HepG2 (cell line): ENCODE measurements at regions not wholly inside any gene's neighbourhood (a gene's known extent, or its start where the extent isn't known, plus 50 kb on each side); places are given as distances from the start of the nearest gene placed in this dataset.

Experiments used
- ATAC-seq: fragments of 200-7000 bp; cut with Tn5 transposase; 3 replicates; pipeline ENCODE4 v1.9.1; 2020; ENCODE audit warnings: mild to moderate bottlenecking, moderate library complexity
- BruUV-seq: library from RNA; stranded (reverse); fragments of 400-500 nt; replicated peaks from 2 replicates; lab custom pipeline; 2021; lab: Mats Ljungman, UMichigan
- CTCF ChIA-PET: fragments of 300-600 bp; formaldehyde crosslinking; extraction: SDS; loops from one replicate; lab custom pipeline; 2021; ENCODE audit warnings: low total read pairs, inconsistent platforms, low intra/inter-chr PET ratio; lab: Yijun Ruan, JAX
- POLR2A ChIA-PET: fragments of 350-600 bp; sonication (Branson Sonifier 250); formaldehyde crosslinking; loops from one replicate; lab custom pipeline; 2020; ENCODE audit warnings: antibody characterized with exemption, inconsistent platforms; lab: Yijun Ruan, JAX
- DNase-seq: peaks from one replicate; pipeline ENCODE4 v3.0.0-alpha.2; 2015; ENCODE audit warnings: low spot score
- FAIRE-seq: peaks from 3 replicates; lab custom pipeline; 2011; peaks lifted over from hg19 to GRCh38; lab: Jason Lieb, UNC
- H2AFZ ChIP-seq: one replicate; pipeline ENCODE4 v1.6.1; 2011; ENCODE audit warnings: low read length, inconsistent platforms
- H3K27ac ChIP-seq: fragments of 300-600 bp; 3 replicates; pipeline ENCODE4 v1.8.0; 2011; ENCODE audit warnings: mixed run types, mild to moderate bottlenecking, mixed read lengths, low read length, inconsistent platforms; ENCODE audit not compliant: insufficient read depth; ENCODE audit errors: extremely low read length
- H3K27me3 ChIP-seq, 2 experiments: fragments of 200-600 bp in 1 of 2; 2 replicates in 1 of 2; 3 replicates in 1 of 2; pipeline versions ENCODE4 v1.6.0 to v1.8.0; 2011; ENCODE audit warnings: low read length in 2 of 2, mild to moderate bottlenecking in 2 of 2, moderate library complexity in 2 of 2, inconsistent platforms in 1 of 2; ENCODE audit not compliant: insufficient read depth in 2 of 2, control insufficient read depth in 1 of 2
- H3K36me3 ChIP-seq, 2 experiments: fragments of 200-600 bp in 1 of 2; replicated peaks in 1 of 2; 2 replicates in 1 of 2; 3 replicates in 1 of 2; pipeline versions ENCODE4 v1.5.1 to v1.8.0; 2011; ENCODE audit warnings: low read length in 2 of 2, inconsistent platforms in 1 of 2; ENCODE audit not compliant: insufficient read depth in 2 of 2, control insufficient read depth in 1 of 2
- H3K4me1 ChIP-seq: 2 replicates; pipeline ENCODE4 v1.5.1; 2012; ENCODE audit warnings: low read length, inconsistent platforms; ENCODE audit not compliant: insufficient read depth
- H3K4me2 ChIP-seq: 2 replicates; pipeline ENCODE4 v1.6.0; 2011; ENCODE audit warnings: low read depth, low read length, inconsistent platforms
- H3K4me3 ChIP-seq, 3 experiments: fragments of 200-600 bp in 1 of 3; sonication (generic), shearing (Covaris generic) in 1 of 3; replicated peaks in 1 of 3; 2 replicates each; pipeline ENCODE4 v1.5.1; 2011 to 2016; ENCODE audit warnings: low read length in 3 of 3, inconsistent platforms in 2 of 3, low read depth in 2 of 3, mild to moderate bottlenecking in 2 of 3, control low read depth in 1 of 3, mixed read lengths in 1 of 3; ENCODE audit not compliant: insufficient read depth in 1 of 3
- H3K79me2 ChIP-seq: one replicate; pipeline ENCODE4 v1.6.1; 2011; ENCODE audit warnings: low read length, inconsistent platforms; ENCODE audit not compliant: insufficient read depth
- H3K9ac ChIP-seq: 2 replicates; pipeline ENCODE4 v1.6.0; 2011; ENCODE audit warnings: mild to moderate bottlenecking, low read depth, low read length, inconsistent platforms; ENCODE audit not compliant: insufficient read depth
- H3K9me3 ChIP-seq: 2 replicates; pipeline ENCODE4 v1.5.1; 2012; ENCODE audit warnings: mild to moderate bottlenecking, low read length
- H4K20me1 ChIP-seq: 2 replicates; pipeline ENCODE4 v1.6.0; 2011; ENCODE audit warnings: inconsistent platforms, mild to moderate bottlenecking, low read length, moderate library complexity; ENCODE audit not compliant: insufficient read depth
- ARNT2 ChIP-seq: sonication (generic); formaldehyde crosslinking; IDR thresholded peaks from 2 replicates; pipeline ENCODE4 v1.8.0; 2022; ENCODE audit warnings: mild to moderate bottlenecking, low read depth, missing genetic modification reagents, moderate library complexity
- SRF ChIP-seq: IDR thresholded peaks from 2 replicates; pipeline ENCODE4 v1.6.1; 2011; ENCODE audit warnings: mild to moderate bottlenecking, low read depth, low read length, moderate library complexity
- U2AF2 ChIP-seq: fragments of 200-400 bp; formaldehyde crosslinking; IDR thresholded peaks from 2 replicates; pipeline ENCODE4 v1.6.1; 2017; ENCODE audit warnings: low read depth, mild to moderate bottlenecking, low read length
- ZNF550 ChIP-seq: sonication (generic); formaldehyde crosslinking; IDR thresholded peaks from 2 replicates; pipeline ENCODE4 v1.4.0; 2020; ENCODE audit warnings: mild to moderate bottlenecking, missing genetic modification reagents, borderline replicate concordance
- ZNF766 ChIP-seq: sonication (generic); formaldehyde crosslinking; IDR thresholded peaks from 2 replicates; pipeline ENCODE4 v1.5.0; 2020; ENCODE audit warnings: missing genetic modification reagents, borderline replicate concordance
- WGBS: methylation state at CpG from one replicate; pipeline ENCODE4 v1.1.6; 2017; ENCODE audit warnings: low lambda C conversion rate; 5-methylcytosine and 5-hydroxymethylcytosine counted together
- in situ Hi-C: cut with HindIII; loops from 2 replicates; pipeline ENCODE4 v1.10.0; 2017; ENCODE audit warnings: low pct_unique_long_range_greater_than_20kb; ENCODE audit not compliant: extremely low pct_ligation_motif_present
- intact Hi-C: fragments of 100-400 bp; cut with micrococcal nuclease; formaldehyde crosslinking; loops from one replicate; pipeline ENCODE4 v1.10.0; 2022; ENCODE audit not compliant: unreplicated experiment
- TF ChIP-seq, protein P1 (sequence below): sonication (generic); formaldehyde crosslinking; IDR thresholded peaks from 2 replicates; pipeline ENCODE4 v1.4.0; 2020; ENCODE audit warnings: mild to moderate bottlenecking, low read depth, missing genetic modification reagents
- TF ChIP-seq, protein P2 (sequence below): fragments of 450-650 bp; IDR thresholded peaks from 2 replicates; pipeline ENCODE4 v1.6.1; 2016

DNA sequence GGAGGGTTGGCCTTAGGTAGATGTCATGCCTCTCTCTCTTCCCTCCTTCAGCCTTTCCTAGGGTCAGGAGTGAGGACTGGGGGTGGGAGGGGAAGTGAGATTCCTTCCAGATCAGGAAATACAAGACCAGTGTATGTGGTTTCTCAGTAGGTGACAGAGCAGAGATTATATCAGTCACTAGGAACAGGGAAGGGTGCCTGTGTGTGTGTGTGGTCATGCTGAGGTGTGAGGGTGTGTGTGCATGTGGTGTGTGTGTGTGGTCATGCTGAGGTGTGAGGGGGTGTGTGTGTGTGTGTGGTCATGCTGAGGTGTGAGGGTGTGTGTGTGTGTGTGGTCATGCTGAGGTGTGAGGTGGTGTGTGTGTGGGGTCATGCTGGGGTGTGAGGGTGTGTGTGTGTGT lies 259.8 kb downstream of the LOXHD1 start:
- H3K36me3 ChIP-seq = no peaks in the 10 kb centered on the region
- no peak overlapping the region for H3K4me2 ChIP-seq
- CTCF ChIA-PET = no interaction called here
- no peak overlapping the region for H3K9ac ChIP-seq
- TF ChIP-seq, protein P1, sequence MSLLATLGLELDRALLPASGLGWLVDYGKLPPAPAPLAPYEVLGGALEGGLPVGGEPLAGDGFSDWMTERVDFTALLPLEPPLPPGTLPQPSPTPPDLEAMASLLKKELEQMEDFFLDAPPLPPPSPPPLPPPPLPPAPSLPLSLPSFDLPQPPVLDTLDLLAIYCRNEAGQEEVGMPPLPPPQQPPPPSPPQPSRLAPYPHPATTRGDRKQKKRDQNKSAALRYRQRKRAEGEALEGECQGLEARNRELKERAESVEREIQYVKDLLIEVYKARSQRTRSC = no peak
- TF ChIP-seq U2AF2 = no peak
- TF ChIP-seq, all 625 proteins: peak for 0
- no TSS peak for BruUV-seq
- Histone ChIP-seq H3K27me3 (peaks cover 2 to 25% of the 10 kb centered on the region in 2 experiments; a peak in 4 of 5 replicates), H3K27ac (no peak overlapping the region), H3K9me3 (no peaks in the 10 kb centered on the region), H4K20me1 (no peaks in the 10 kb centered on the region), H3K79me2 (no peaks in the 10 kb centered on the region), H3K4me1 (no peaks in the 10 kb centered on the region), H3K4me3 (no peak overlapping the region), H2AFZ (no peak overlapping the region)
- in situ Hi-C loops (no loop called here), intact Hi-C loops (no loop called here)
- POLR2A ChIA-PET = no interaction called here
- DNase-seq = no peak
- no peak for FAIRE-seq
- ATAC-seq = no peak

DNA sequence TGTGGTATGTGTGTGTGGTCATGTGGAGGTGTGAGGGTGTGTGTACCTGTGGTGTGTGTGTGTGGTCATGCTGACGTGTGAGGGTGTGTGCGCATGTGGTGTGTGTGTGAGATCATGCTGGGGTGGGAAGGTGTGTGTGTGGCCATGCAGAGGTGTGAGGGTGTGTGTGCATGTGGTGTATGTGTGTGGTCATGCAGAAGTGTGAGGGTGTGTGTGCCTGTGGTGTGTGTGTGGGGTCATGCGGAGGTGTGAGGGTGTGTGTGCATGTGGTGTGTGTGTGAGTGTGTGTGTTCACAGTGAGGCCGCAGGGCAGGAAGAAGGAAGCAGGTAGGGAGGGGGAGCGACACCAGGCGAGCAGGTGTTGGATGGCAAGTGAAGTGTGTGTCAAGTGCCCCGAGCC lies 259.0 kb downstream of the LOXHD1 start:
- Histone ChIP-seq H3K9ac (no peak overlapping the region), H3K27ac (no peak overlapping the region), H3K79me2 (no peaks in the 10 kb centered on the region), H3K9me3 (no peaks in the 10 kb centered on the region), H3K36me3 (no peaks in the 10 kb centered on the region), H3K4me3 (no peak overlapping the region), H3K4me2 (no peak overlapping the region), H3K27me3 (peaks cover 2 to 23% of the 10 kb centered on the region in 2 experiments; a peak in 4 of 5 replicates), H3K4me1 (no peaks in the 10 kb centered on the region), H4K20me1 (no peaks in the 10 kb centered on the region), H2AFZ (no peak overlapping the region)
- WGBS = 41% methylated on average over 7 of the region's 7 CpGs
- TF ChIP-seq SRF = no peak
- TF ChIP-seq ARNT2 (CRISPR knock-in tag) = no peak
- TF ChIP-seq, protein P2, sequence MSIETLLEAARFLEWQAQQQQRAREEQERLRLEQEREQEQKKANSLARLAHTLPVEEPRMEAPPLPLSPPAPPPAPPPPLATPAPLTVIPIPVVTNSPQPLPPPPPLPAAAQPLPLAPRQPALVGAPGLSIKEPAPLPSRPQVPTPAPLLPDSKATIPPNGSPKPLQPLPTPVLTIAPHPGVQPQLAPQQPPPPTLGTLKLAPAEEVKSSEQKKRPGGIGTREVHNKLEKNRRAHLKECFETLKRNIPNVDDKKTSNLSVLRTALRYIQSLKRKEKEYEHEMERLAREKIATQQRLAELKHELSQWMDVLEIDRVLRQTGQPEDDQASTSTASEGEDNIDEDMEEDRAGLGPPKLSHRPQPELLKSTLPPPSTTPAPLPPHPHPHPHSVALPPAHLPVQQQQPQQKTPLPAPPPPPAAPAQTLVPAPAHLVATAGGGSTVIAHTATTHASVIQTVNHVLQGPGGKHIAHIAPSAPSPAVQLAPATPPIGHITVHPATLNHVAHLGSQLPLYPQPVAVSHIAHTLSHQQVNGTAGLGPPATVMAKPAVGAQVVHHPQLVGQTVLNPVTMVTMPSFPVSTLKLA = peak; percentile 82
- TF ChIP-seq ZNF766 = no peak
- no peak for TF ChIP-seq ZNF550 (CRISPR knock-in tag)
- DNase-seq (no peak), ATAC-seq (no peak), FAIRE-seq (no peak)
- no TSS peak for BruUV-seq
- in situ Hi-C loops = no loop called here
- ChIA-PET CTCF (no interaction called here), POLR2A (no interaction called here)
- intact Hi-C loops = no loop called here
